Neural cell (in vitro differentiated cells): ENCODE measurements at regions not wholly inside any gene's neighbourhood (a gene's known extent, or its start where the extent isn't known, plus 50 kb on each side); places are given as distances from the start of the nearest gene placed in this dataset.

Experiments used
- EZH2 ChIP-seq: fragments of 200-600, 300-800 bp; shearing (Covaris generic), sonication (generic); IDR thresholded peaks from 2 replicates; pipeline ENCODE4 v1.6.1; 2014; ENCODE audit warnings: antibody characterized with exemption, low read length, borderline replicate concordance, mild to moderate bottlenecking; ENCODE audit not compliant: insufficient read depth, poor library complexity, severe bottlenecking
- POLR2AphosphoS5 ChIP-seq: IDR thresholded peaks from 2 replicates; pipeline ENCODE4 v1.6.1; 2012
- TF ChIP-seq, protein P1 (sequence below): fragments of 450-650 bp; IDR thresholded peaks from 2 replicates; pipeline ENCODE4 v1.5.1; 2014; ENCODE audit warnings: antibody characterized with exemption, mild to moderate bottlenecking, moderate library complexity; ENCODE audit not compliant: poor library complexity, severe bottlenecking
- TF ChIP-seq, protein P2 (sequence below): IDR thresholded peaks from 2 replicates; pipeline ENCODE4 v1.6.1; 2012; ENCODE audit warnings: borderline replicate concordance

DNA sequence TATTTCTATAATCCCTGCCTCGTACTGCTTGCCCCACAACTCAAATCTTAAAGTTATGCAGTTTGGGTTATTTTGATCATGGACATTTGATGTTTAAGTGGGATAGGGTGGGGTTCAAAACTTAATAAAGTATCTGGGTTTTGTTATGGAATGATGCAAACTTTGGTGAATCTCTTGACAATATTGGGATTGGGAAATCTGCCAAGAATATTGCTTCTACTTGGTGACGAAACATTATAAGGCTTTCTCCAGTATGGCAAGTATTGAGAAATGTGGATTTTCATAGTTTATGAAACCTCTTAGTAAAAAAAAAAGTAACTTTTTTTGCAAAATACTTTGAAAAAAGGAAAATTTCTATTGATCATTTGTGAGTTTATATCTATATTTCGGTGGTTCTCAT is 130.8 kb upstream of the SFRP2 start:
- TF ChIP-seq, protein P1, sequence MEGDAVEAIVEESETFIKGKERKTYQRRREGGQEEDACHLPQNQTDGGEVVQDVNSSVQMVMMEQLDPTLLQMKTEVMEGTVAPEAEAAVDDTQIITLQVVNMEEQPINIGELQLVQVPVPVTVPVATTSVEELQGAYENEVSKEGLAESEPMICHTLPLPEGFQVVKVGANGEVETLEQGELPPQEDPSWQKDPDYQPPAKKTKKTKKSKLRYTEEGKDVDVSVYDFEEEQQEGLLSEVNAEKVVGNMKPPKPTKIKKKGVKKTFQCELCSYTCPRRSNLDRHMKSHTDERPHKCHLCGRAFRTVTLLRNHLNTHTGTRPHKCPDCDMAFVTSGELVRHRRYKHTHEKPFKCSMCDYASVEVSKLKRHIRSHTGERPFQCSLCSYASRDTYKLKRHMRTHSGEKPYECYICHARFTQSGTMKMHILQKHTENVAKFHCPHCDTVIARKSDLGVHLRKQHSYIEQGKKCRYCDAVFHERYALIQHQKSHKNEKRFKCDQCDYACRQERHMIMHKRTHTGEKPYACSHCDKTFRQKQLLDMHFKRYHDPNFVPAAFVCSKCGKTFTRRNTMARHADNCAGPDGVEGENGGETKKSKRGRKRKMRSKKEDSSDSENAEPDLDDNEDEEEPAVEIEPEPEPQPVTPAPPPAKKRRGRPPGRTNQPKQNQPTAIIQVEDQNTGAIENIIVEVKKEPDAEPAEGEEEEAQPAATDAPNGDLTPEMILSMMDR: no peak
- no peak for TF ChIP-seq POLR2AphosphoS5
- TF ChIP-seq, protein P2, sequence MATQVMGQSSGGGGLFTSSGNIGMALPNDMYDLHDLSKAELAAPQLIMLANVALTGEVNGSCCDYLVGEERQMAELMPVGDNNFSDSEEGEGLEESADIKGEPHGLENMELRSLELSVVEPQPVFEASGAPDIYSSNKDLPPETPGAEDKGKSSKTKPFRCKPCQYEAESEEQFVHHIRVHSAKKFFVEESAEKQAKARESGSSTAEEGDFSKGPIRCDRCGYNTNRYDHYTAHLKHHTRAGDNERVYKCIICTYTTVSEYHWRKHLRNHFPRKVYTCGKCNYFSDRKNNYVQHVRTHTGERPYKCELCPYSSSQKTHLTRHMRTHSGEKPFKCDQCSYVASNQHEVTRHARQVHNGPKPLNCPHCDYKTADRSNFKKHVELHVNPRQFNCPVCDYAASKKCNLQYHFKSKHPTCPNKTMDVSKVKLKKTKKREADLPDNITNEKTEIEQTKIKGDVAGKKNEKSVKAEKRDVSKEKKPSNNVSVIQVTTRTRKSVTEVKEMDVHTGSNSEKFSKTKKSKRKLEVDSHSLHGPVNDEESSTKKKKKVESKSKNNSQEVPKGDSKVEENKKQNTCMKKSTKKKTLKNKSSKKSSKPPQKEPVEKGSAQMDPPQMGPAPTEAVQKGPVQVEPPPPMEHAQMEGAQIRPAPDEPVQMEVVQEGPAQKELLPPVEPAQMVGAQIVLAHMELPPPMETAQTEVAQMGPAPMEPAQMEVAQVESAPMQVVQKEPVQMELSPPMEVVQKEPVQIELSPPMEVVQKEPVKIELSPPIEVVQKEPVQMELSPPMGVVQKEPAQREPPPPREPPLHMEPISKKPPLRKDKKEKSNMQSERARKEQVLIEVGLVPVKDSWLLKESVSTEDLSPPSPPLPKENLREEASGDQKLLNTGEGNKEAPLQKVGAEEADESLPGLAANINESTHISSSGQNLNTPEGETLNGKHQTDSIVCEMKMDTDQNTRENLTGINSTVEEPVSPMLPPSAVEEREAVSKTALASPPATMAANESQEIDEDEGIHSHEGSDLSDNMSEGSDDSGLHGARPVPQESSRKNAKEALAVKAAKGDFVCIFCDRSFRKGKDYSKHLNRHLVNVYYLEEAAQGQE: no peak
- no peak for TF ChIP-seq EZH2
